ENCODE measurements at regions not wholly inside any gene's neighbourhood (a gene's known extent, or its start where the extent isn't known, plus 50 kb on each side); places are given as distances from the start of the nearest gene placed in this dataset.

- no peak for TF ChIP-seq CTCF (IDR thresholded peaks at IDR 0.05)
- TF ChIP-seq POLR2A (IDR thresholded peaks at IDR 0.05): no peak
Observed at GRCh38 chr5:121386334-121386733, 465.3 kb upstream of the FTMT start.

Data from heart left ventricle (tissue), 13 donors.